GM12891 (cell line): ENCODE measurements at regions not wholly inside any gene's neighbourhood (a gene's known extent, or its start where the extent isn't known, plus 50 kb on each side); places are given as distances from the start of the nearest gene placed in this dataset.
"Not testable (repeated sequence)": the region's sequence is repeated elsewhere in the genome, so short reads cannot be mapped to it uniquely, and the experiment has no call there.

Source experiments
- DNase-seq: peaks from one replicate; pipeline ENCODE4 v3.0.0; 2011; ENCODE audit warnings: low spot score; ENCODE audit not compliant: insufficient read length
- FAIRE-seq: peaks from 2 replicates; lab custom pipeline; 2011; peaks lifted over from hg19 to GRCh38; lab: Jason Lieb, UNC
- PAX5 ChIP-seq: IDR thresholded peaks from 2 replicates; pipeline ENCODE4 v1.6.1; 2011; ENCODE audit warnings: low read length, moderate library complexity, mild to moderate bottlenecking; ENCODE audit not compliant: insufficient read depth, severe bottlenecking
- POLR2A ChIP-seq: IDR thresholded peaks from 2 replicates; pipeline ENCODE4 v1.6.1; 2011; ENCODE audit warnings: low read depth, low read length, control low read depth
- POLR2AphosphoS5 ChIP-seq: IDR thresholded peaks from 2 replicates; pipeline ENCODE4 v1.6.1; 2011; ENCODE audit warnings: low read depth, low read length, control low read depth
- POU2F2 ChIP-seq: IDR thresholded peaks from 2 replicates; pipeline ENCODE4 v1.6.1; 2011; ENCODE audit warnings: low read depth, mild to moderate bottlenecking, control low read depth, low read length, moderate library complexity
- SPI1 ChIP-seq: IDR thresholded peaks from 2 replicates; pipeline ENCODE4 v1.6.1; 2011; ENCODE audit warnings: low read depth, low read length, control low read depth
- TAF1 ChIP-seq: IDR thresholded peaks from 2 replicates; pipeline ENCODE4 v1.6.1; 2011; ENCODE audit warnings: low read depth, low read length, control low read depth

DNA sequence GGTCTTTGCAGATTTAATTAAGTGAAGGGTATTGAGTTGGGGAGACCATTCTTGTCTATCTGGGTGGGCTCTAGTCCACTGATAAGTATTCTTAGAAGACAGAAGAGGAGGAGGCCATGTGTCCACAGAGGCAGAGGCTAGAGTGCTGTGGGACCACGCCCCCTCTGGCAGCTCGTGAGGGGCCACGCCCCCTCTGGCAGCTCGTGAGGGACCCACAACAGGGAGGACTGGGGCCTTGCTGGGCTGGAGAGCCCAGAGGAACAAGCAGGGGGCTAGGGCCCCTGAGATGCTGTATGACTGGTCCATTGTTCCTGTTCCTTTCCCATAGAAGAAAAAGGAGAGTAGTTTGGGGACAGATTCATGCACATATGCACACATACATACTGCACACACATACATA, 106.8 kb downstream of the METRNL start:
- TF ChIP-seq POLR2A (no peak), POU2F2 (no peak)
- no peak for FAIRE-seq

DNA sequence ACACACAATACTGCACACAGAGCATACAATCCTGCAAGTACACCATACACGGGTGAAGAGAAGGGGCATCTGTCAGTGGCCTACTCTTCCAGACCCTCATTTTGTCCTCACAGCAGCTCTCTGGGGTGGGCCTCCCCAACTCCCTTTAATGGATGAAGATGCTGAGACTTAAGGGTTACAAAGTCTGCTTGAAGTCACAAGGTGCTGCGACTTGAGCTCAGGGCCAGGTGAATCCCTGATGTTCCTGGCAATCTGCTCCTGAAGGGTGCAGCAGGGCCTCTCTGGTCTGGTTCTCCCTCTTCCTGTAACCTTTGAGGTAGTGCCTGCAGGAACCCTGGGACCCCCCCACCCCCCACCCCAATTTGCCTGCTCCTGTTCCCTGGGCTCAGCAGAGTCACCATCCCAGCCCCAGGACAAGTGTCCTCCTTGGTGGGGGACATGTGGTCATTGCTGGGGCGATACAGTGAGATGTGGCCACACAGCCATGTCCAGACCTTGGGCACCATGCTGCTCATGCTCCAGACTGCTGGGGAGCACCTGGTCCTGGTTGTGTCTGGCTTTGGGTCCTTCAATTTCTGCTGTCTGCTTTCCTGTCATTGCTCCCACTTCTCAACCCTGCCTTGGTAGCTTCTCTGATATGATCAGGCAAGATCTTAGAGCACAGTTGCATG, 107.5 kb downstream of the METRNL start:
- FAIRE-seq (no peak), DNase-seq (no peak)
- TF ChIP-seq TAF1 = no peak
- TF ChIP-seq POLR2A = no peak
- no peak for TF ChIP-seq SPI1
- no peak for TF ChIP-seq POU2F2
- TF ChIP-seq POLR2AphosphoS5 = no peak
- TF ChIP-seq PAX5 = no peak

More for the DNA sequence above, 106.8 kb downstream of the METRNL start:
- no peak for DNase-seq

DNA sequence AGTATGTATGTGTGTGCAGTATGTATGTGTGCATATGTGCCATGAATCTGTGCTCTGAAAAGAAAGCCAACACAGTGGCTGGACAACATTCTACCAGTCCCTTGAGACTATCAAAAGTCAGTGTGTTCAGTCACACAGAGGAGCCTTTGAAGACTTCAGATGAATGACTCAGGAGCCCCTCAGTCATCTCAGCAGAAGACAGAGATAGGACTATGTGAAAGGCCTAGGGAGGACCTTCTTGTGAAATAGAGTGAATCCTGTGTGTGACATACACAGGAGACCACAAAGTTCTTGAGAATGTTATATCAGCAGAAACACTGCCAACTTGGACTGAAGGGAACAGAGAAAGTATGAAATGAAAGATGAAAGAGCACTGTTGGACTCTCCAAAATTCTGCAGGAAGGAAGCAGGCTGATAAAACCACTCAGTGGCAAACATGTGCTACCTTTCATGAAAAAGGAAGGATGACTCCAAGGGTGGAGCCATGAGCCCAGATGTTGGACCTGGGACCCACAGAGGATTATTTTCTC, 108.4 kb downstream of the METRNL start:
- no peak for TF ChIP-seq POU2F2
- no peak for TF ChIP-seq TAF1
- no peak for TF ChIP-seq POLR2A
- TF ChIP-seq PAX5 = no peak
- TF ChIP-seq SPI1 = no peak
- TF ChIP-seq POLR2AphosphoS5 = no peak
- no peak for FAIRE-seq
- no peak for DNase-seq

DNA sequence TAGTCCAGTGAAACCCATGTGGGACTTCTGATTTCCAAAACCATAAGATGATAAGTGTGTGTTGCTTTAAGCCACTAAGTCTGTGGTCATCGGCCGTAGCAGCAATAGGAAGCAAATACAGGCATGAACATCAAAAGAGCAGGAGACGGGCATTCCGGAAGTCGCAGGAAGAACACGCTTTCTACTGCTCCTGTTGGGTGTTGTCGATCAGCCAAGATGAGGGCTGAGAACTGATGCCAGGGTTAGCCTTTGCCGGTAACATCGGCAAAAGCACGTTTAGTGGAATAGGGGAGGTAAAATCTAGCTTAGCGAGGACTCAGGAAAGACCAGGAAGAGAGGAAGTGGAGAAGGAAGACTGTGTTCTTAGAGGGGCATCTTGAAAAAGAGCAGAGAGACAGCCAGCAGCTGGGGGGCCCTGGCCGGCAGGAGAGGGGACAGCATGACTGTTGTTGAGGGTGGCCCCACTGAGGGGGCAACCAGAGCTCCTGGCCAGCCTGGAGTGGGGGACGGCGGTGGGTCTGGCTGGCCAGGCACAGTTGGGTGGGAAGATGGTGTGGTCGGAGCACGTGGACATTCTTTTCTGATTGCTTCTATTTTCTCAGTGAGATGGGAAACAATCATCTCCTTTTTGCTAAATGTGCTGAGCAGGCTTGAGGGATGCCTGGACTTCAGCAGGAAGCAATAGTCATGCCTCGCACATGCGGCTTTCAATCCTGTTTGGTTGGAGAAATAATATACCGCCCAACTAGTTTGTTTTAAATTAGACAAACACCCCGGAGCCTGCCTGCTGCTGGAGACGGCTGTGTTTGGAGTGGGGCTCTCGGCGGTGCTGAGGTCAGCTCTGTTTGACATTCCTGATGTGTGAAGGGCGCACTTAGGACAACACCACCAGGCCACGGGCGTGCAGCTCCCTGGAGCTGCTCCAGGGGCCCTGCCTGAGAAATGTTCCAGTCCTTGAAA, 109.9 kb downstream of the METRNL start:
- DNase-seq = no peak
- TF ChIP-seq TAF1 (no peak), POLR2A (no peak), POLR2AphosphoS5 (no peak), PAX5 (no peak), POU2F2 (no peak), SPI1 (no peak)
- no peak for FAIRE-seq

DNA sequence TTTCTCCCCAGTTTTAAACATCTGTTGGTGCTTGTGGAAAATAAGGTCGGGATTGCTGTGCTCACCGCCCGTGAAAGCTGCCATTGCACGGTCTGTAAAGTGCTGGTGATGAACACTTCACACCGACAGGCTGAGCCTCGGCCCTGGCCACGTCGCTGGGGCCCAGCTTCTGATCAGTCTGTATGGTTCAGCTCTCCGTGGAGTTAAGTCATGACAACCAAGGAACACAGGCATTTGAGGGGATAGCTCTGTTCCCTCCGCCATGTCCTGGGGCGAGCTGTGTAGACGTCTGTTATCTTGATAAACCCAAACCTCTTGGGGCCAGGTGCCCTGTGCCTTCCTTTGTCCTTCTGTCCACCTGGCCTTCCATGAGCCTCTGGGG, 110.6 kb downstream of the METRNL start:
- DNase-seq = no peak
- FAIRE-seq = no peak
- TF ChIP-seq TAF1 (no peak), POU2F2 (no peak), POLR2A (no peak), SPI1 (no peak), POLR2AphosphoS5 (no peak), PAX5 (no peak)

DNA sequence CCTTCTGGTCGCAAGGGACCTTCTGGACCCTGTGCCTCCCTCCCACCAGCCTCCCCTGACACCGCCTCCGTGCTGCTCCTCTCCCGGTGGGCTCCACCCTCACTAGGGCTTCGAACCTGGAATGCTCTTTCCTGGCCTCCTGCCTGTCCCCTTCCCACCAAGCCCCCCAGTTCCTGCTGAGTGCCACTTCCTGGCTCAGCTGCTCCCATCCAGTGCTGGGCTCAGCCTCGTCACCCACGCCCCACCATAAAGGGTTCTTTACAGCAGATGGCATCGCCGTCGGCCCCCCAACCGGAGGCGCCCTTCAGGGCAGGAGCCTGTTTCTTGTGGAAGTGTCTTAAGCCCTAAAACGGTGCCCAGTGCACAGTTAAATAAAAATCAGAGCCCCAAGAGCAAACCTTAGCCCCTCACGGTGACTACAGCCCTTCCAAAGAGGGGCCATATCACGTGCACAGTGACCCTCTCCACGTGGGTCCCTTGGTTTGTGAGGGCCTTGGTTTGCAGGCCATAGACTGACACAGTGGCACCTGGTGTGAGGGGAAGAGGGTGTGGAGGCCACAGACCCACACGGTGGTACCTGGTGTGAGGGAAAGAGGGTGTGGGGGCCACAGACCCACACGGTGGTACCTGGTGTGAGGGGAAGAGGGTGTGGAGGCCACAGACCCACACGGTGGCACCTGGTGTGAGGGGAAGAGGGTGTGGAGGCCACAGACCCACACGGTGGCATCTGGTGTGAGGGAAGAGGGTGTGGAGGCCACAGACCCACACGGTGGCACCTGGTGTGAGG, 111.4 kb downstream of the METRNL start:
- no peak for DNase-seq
- no peak for FAIRE-seq
- TF ChIP-seq POLR2AphosphoS5 = no peak
- TF ChIP-seq TAF1 = no peak
- TF ChIP-seq POU2F2 = no peak
- TF ChIP-seq PAX5 = no peak
- TF ChIP-seq POLR2A = no peak
- no peak for TF ChIP-seq SPI1

DNA sequence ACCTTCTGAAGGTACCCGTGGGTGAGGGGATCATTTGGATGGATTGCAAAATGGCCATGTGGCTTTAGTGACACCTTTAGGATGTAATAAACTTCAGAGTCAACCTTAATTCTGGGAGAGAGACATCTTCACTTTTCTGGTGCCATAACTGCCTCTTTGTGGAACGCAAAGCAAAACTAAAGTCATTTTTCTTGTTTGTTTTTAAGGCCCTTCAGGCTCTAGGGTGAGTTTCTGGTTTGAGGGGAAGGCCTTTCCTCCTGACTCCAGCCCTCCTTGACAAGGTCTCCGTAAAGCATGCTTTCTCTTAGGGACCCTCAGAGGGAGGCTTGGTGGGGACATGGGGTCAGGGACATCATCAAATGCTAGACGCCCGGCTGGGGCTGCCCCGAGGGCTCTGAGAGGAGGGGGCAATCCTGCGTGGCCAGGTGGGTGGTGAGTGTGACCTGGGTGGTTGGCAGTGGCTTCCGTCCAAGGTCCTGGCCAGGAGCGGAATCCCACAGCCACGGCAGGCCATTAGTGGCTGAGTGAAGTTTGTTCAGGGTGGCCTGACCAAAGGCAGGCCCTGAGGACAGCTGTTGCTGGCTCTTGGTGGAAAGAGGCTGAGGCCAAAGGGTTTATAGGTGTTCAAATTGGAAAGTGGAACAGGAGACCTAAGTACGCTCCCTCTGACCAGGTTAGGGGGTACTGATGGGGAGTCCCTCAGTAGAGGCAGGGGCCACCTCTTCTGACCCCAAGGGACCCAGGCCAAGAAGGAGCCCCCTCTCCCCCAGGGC, 112.2 kb downstream of the METRNL start:
- TF ChIP-seq POLR2A = no peak
- TF ChIP-seq POLR2AphosphoS5 = no peak
- no peak for TF ChIP-seq PAX5
- TF ChIP-seq SPI1 = no peak
- TF ChIP-seq TAF1 = no peak
- no peak for TF ChIP-seq POU2F2
- FAIRE-seq (no peak), DNase-seq (no peak)

DNA sequence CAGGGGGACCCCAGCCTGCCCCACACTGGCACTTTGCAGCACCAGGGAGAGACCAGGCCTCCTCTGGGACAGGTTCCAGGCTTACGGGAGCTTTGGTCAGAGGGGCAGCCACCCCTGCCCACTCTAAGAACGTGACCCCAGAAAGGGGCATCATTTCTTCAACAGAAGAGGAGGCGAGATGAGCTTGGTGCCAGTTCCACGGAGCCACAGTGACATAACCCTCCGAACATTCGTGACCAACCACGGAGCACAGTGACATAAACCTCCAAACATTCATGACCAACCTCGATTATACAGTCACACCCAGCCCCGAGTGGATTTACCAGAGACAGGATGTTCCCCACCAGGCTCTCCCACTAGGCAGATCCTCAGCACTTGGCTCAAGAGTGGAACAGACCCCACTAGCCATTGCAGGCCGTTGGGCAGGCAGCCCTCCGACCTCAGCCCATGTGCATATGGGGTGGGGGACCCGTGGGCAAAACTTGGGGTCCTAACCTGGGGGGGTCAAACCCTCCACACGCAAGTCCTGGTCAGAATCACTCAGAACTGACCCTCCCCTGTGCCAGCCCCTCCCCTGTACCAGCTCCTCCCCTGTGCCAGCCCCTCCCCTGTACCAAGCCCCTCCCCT, 112.9 kb downstream of the METRNL start:
- no peak for FAIRE-seq
- TF ChIP-seq POLR2A (no peak), PAX5 (no peak)
- DNase-seq = no peak

DNA sequence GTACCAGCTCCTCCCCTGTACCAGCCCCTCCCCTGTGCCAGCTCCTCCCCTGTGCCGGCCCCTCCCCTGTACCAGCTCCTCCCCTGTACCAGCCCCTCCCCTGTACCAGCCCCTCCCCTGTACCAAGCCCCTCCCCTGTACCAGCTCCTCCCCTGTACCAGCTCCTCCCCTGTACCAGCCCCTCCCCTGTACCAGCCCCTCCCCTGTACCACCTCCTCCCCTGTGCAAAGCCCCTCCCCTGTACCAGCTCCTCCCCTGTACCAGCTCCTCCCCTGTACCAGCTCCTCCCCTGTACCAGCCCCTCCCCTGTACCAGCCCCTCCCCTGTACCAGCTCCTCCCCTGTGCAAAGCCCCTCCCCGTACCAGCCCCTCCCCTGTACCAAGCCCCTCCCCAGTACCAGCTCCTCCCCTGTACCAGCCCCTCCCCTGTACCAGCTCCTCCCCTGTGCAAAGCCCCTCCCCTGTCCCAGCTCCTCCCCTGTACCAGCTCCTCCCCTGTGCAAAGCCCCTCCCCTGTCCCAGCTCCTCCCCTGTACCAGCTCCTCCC, 113.5 kb downstream of the METRNL start:
- DNase-seq, FAIRE-seq: not testable (repeated sequence)
